Gastrocnemius medialis (tissue), 4 donors: ENCODE measurements at regions not wholly inside any gene's neighbourhood (a gene's known extent, or its start where the extent isn't known, plus 50 kb on each side); places are given as distances from the start of the nearest gene placed in this dataset.

Source experiments
- CTCF ChIP-seq, 5 experiments: fragments of 450-650 bp in 3 of 5; fragments of 200-600 bp in 2 of 5; sonication (generic) in 2 of 5; IDR thresholded peaks in 4 of 5; conservative IDR thresholded peaks in 1 of 5; 1 replicate in 4 of 5; 2 replicates in 1 of 5; pipeline ENCODE4 v1.5.1; 2016 to 2019; ENCODE audit warnings: antibody characterized with exemption in 5 of 5, mild to moderate bottlenecking in 3 of 5, moderate library complexity in 3 of 5
- POLR2A ChIP-seq, 2 donors: fragments of 450-650 bp; IDR thresholded peaks; one replicate each; pipeline ENCODE4 v1.6.1; 2017; ENCODE audit warnings: antibody characterized with exemption in 2 of 2, mild to moderate bottlenecking in 2 of 2, moderate library complexity in 2 of 2

- TF ChIP-seq CTCF (IDR thresholded peaks at IDR 0.05 in 4 of 5, conservative IDR thresholded peaks at IDR 0.05 in 1 of 5) = no peak
- TF ChIP-seq POLR2A (IDR thresholded peaks at IDR 0.05) = no peak
These were observed 1174.2 kb upstream of the CDH2 start for GRCh38 chr18:29351171-29351570.
